GM06990 (cell line): ENCODE measurements at regions not wholly inside any gene's neighbourhood (a gene's known extent, or its start where the extent isn't known, plus 50 kb on each side); places are given as distances from the start of the nearest gene placed in this dataset.
"Not testable (repeated sequence)": the region's sequence is repeated elsewhere in the genome, so short reads cannot be mapped to it uniquely, and the experiment has no call there.

Experiments
- DNase-seq: peaks from one replicate; pipeline ENCODE4 v3.0.0-alpha.2; 2011; ENCODE audit not compliant: insufficient read length; ENCODE audit errors: extremely low read depth
- H3K27me3 ChIP-seq: replicated peaks from 2 replicates; pipeline ENCODE4 v1.6.0; 2011; ENCODE audit warnings: low read length; ENCODE audit not compliant: control insufficient read depth, insufficient read depth
- H3K36me3 ChIP-seq: 2 replicates; pipeline ENCODE4 v1.5.1; 2011; ENCODE audit warnings: low read length; ENCODE audit not compliant: control insufficient read depth, insufficient read depth
- H3K4me3 ChIP-seq: replicated peaks from 2 replicates; pipeline ENCODE4 v1.5.1; 2011; ENCODE audit warnings: low read depth, mild to moderate bottlenecking, control low read depth, low read length
- CTCF ChIP-seq: IDR thresholded peaks from 2 replicates; pipeline ENCODE4 v1.5.1; 2011; ENCODE audit warnings: low read length, control low read depth, mild to moderate bottlenecking, inconsistent platforms; ENCODE audit not compliant: insufficient read depth, poor library complexity, severe bottlenecking

- no peak for DNase-seq
- TF ChIP-seq CTCF, result no peak
- no peaks in the 10 kb centered on the region for H3K36me3 ChIP-seq
- no peaks in the 10 kb centered on the region for H3K27me3 ChIP-seq
- H3K4me3 ChIP-seq, result no peak overlapping the region
Measured at GRCh38 chr2:124983595-124983994, 958.5 kb downstream of the CNTNAP5 start.

- DNase-seq, result no peak
- no peaks in the 10 kb centered on the region for H3K27me3 ChIP-seq
- no peaks in the 10 kb centered on the region for H3K36me3 ChIP-seq
- TF ChIP-seq CTCF, result no peak
- H3K4me3 ChIP-seq, result no peak overlapping the region
Measured at GRCh38 chr2:124985270-124985669, 960.2 kb downstream of the CNTNAP5 start.

GRCh38 chr2:124986136-124986535 lies 961.0 kb downstream of the CNTNAP5 start:
- TF ChIP-seq CTCF, result no peak
- no peaks in the 10 kb centered on the region for H3K36me3 ChIP-seq
- no peak for DNase-seq
- no peaks in the 10 kb centered on the region for H3K27me3 ChIP-seq
- no peak overlapping the region for H3K4me3 ChIP-seq

GRCh38 chr2:124986870-124987269 lies 961.8 kb downstream of the CNTNAP5 start:
- not testable (repeated sequence) for H3K4me3 ChIP-seq, H3K27me3 ChIP-seq, H3K36me3 ChIP-seq, DNase-seq

DNA sequence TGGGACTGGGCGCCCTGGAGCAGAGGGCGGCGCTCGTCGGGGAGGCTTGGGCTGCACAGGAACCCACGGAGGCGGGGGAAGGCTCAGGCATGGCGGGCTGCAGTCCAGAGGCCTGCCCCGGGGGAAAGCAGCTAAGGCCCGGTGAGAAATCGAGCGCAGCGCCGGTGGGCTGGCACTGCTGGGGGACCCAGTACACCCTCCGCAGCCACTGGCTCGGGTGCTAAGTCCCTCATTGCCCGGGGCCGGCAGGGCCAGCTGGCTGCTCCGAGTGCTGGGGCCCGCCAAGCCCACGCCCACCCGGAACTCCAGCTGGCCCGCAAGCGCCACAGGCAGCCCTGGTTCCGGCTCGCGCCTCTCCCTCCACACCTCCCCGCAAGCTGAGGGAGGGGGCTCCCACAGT lies 962.3 kb downstream of the CNTNAP5 start:
- not testable (repeated sequence) for H3K27me3 ChIP-seq, DNase-seq, H3K36me3 ChIP-seq, H3K4me3 ChIP-seq

DNA sequence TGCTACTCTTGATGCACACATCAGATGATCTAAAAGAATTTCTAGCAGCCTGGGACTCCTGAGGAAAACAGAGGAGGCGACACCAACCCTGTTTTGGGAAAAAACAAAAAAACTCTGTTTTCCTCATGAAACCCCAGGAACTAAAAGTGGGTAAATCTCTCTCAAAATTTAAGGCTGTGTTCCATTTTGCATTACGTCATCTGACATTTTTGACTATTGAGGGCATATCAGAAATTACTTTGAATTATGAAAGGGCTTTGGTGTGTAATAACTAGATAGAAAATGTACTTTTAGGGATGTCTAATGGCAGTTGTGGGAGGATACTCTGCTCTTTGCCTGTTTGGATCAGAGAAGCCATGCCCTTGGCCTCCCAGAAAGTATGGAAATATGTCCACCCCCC lies 963.0 kb downstream of the CNTNAP5 start:
- TF ChIP-seq CTCF, result no peak
- Histone ChIP-seq H3K4me3 (no peak overlapping the region), H3K27me3 (no peaks in the 10 kb centered on the region), H3K36me3 (no peaks in the 10 kb centered on the region)
- no peak for DNase-seq

GRCh38 chr2:124988794-124989193 lies 963.7 kb downstream of the CNTNAP5 start:
- DNase-seq, result no peak
- Histone ChIP-seq H3K4me3 (no peak overlapping the region), H3K27me3 (no peaks in the 10 kb centered on the region), H3K36me3 (no peaks in the 10 kb centered on the region)
- TF ChIP-seq CTCF, result no peak
